Loucy (cell line): ENCODE measurements at regions not wholly inside any gene's neighbourhood (a gene's known extent, or its start where the extent isn't known, plus 50 kb on each side); places are given as distances from the start of the nearest gene placed in this dataset.

Experiments
- CTCF ChIP-seq: fragments of 200-600 bp; sonication (generic); conservative IDR thresholded peaks from 2 replicates; pipeline ENCODE4 v1.5.1; 2014; ENCODE audit warnings: mild to moderate bottlenecking, antibody characterized with exemption, low read length
- EZH2phosphoT487 ChIP-seq: fragments of 200-600 bp; IDR thresholded peaks from 2 replicates; pipeline ENCODE4 v1.6.1; 2018; ENCODE audit warnings: antibody characterized with exemption, mild to moderate bottlenecking, moderate library complexity, borderline replicate concordance

DNA sequence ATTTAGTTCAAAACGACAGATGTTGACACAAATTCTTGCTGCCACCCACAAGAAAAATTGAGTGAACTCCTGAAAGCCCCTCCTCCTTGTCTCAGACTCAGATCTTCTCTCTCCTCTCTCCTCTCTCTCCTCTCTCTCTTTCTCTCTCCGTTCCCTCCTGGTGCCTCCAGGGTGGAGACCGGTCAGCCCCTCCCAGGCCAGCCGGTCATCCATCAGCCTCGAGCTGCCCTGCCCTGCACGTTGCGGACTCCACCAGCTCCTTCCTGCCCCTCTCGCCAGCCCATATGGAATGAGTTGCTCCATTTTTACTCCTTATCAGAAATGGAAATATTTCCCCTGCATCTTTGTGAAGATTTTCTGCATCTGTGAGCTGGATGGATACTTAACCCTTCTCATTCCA is 103.8 kb downstream of the TBX5 start:
- TF ChIP-seq CTCF (no peak), EZH2phosphoT487 (no peak)
